ENCODE measurements at regions not wholly inside any gene's neighbourhood (a gene's known extent, or its start where the extent isn't known, plus 50 kb on each side); places are given as distances from the start of the nearest gene placed in this dataset.

DNA sequence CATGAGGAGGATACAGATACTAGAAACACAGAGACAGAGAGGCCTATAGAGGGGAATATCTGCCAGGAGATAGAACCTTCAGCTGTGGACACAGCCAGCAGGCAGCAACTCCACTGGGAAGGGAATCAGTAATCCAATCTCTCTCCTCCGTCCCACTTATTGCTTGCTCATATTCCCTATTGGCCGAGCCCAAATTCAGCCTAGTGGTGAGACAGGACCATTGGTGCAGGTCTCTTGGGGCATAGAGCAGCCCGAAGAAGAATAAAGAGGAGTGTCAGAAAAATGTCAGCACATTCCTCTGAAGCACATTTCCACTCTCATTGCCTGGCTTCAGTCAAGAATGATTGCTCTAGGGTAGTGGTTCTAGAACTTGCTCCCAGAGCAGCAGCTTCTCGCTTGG lies 1091.5 kb upstream of the GYPC start:
- H3K9me3 Mint-ChIP-seq: peaks cover 10% of the 10 kb centered on the region
- H3K27ac Mint-ChIP-seq: no peak overlapping the region

DNA sequence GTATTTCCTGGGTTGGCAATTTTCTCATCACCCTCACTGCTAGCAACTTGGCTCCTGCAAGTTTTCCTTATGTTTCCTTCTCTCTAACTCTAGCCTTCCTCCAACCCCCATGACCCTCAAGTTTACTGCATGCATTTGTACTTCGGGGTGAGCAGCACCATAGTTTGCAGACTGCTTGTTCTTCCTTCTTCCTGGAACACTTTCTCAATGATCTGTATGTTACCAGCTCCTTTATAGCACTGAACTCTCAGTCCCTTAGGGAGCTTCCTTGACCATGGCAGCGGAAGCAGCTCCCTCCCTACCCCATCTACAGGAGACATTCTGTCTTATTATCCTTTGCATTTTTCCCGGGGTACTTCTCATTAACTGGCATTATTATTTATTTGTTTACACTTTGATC lies 1089.5 kb upstream of the GYPC start:
- no peaks in the 10 kb centered on the region for H3K27me3 Mint-ChIP-seq
- H3K27ac Mint-ChIP-seq: no peak overlapping the region
- peaks cover 10% of the 10 kb centered on the region for H3K9me3 Mint-ChIP-seq
- ChIA-PET POLR2A (no interaction called here), CTCF (no interaction called here)
- no peaks in the 10 kb centered on the region for H3K4me1 Mint-ChIP-seq (ENCODE audit: low read depth)
- H3K36me3 Mint-ChIP-seq: no peaks in the 10 kb centered on the region
- no peak overlapping the region for H3K4me3 Mint-ChIP-seq
- DNase-seq: no peak
- intact Hi-C loops (cut with micrococcal nuclease): no loop called here

More for the DNA sequence above, 1091.5 kb upstream of the GYPC start:
- no peaks in the 10 kb centered on the region for H3K4me1 Mint-ChIP-seq (ENCODE audit: low read depth)
- no peaks in the 10 kb centered on the region for H3K27me3 Mint-ChIP-seq
- intact Hi-C loops (cut with micrococcal nuclease): no loop called here
- no peak for DNase-seq
- no peak overlapping the region for H3K4me3 Mint-ChIP-seq
- ChIA-PET CTCF (no interaction called here), POLR2A (no interaction called here)
- H3K36me3 Mint-ChIP-seq: no peaks in the 10 kb centered on the region

DNA sequence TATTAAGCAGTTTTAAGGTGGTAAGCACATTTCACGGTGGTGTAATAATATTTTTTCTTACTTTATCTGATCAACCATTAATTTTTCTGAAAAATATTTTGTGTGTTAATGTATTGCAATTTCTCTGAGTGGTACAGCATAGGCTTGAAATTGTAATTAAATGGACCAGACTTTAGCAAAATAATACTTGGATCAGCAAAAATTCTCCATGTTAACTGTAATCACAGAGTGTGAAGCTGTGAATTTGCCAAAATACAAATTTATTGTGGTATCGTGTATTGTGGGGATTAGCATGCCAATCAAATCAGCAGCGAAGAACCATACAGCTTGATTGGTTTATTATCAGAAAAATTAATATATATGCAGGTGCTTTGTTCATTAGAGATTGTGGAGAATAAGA lies 1088.9 kb upstream of the GYPC start:
- Mint-ChIP-seq H3K4me1 (ENCODE audit: low read depth) (no peaks in the 10 kb centered on the region), H3K4me3 (no peak overlapping the region), H3K36me3 (no peaks in the 10 kb centered on the region), H3K27me3 (no peaks in the 10 kb centered on the region), H3K9me3 (peaks cover 12% of the 10 kb centered on the region), H3K27ac (no peak overlapping the region)
- intact Hi-C loops (cut with micrococcal nuclease): no loop called here
- ChIA-PET POLR2A (no interaction called here), CTCF (no interaction called here)
- no peak for DNase-seq

DNA sequence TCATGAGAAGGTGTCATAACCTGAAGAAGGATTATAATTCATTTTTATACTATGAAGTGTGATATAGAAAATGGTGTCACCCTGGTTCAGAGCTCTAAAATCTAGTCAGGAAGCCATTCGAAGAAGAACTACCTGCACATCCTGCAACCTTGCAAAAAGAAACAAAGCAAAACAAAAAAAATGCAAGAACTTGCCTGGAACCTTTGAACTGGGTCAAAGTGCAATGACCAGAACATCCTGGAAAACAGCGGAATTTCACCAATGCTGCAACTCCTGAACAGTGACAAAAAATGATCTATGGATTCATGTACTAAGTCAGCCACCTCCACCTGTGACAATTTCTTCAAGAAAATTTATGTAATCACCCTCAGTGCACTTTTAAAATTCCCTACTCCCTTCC lies 1083.3 kb upstream of the GYPC start:
- no peaks in the 10 kb centered on the region for H3K36me3 Mint-ChIP-seq
- DNase-seq: no peak
- intact Hi-C loops (cut with micrococcal nuclease): no loop called here
- no peaks in the 10 kb centered on the region for H3K27me3 Mint-ChIP-seq
- H3K9me3 Mint-ChIP-seq: peaks cover 9% of the 10 kb centered on the region
- ChIA-PET CTCF (no interaction called here), POLR2A (no interaction called here)
- no peaks in the 10 kb centered on the region for H3K4me1 Mint-ChIP-seq (ENCODE audit: low read depth)
- H3K27ac Mint-ChIP-seq: no peak overlapping the region
- no peak overlapping the region for H3K4me3 Mint-ChIP-seq

DNA sequence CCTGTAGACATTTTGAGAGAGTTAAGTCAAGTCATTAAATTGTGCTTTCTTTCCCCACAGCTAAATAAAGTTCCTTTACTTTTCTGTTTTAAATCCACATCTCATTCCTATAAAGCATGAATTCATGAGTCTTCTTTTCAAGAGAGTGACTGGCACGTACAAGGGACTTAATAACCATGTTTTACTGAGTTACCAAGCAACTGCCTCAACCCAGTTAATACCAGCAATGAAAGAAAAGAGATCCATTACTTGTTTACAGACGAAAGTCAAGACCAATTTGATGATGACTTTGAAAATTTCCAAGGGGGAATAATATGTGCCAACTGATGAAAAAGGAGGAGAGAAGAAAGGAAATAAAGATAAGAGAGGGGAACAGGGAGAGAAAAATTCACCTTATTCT lies 1082.5 kb upstream of the GYPC start:
- Mint-ChIP-seq H3K36me3 (no peaks in the 10 kb centered on the region), H3K27ac (no peak overlapping the region), H3K9me3 (peaks cover 5% of the 10 kb centered on the region), H3K4me1 (ENCODE audit: low read depth) (no peaks in the 10 kb centered on the region), H3K27me3 (no peaks in the 10 kb centered on the region), H3K4me3 (no peak overlapping the region)
- ChIA-PET CTCF (no interaction called here), POLR2A (no interaction called here)
- intact Hi-C loops (cut with micrococcal nuclease): no loop called here
- no peak for DNase-seq

DNA sequence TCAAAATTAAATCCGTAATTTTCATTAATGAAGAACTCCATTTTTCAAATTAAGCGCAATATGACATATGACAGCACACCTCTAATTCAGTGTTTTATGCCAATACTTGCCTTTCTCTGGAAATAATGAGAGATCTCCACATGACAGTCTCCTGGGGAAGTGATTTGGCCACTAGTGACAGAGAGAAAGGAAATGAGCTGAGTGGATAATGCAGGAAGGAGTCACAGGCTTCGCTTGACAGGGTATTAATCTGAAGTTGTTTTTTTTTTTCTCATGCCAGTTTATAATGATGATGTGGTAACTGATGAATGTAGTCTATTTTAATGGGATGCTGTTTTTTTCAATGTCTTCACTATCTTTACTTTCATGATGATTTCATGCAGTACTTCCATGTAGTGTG lies 1079.4 kb upstream of the GYPC start:
- no peak for DNase-seq
- intact Hi-C loops (cut with micrococcal nuclease): no loop called here
- Mint-ChIP-seq H3K36me3 (no peaks in the 10 kb centered on the region), H3K4me1 (ENCODE audit: low read depth) (no peaks in the 10 kb centered on the region), H3K27ac (no peak overlapping the region), H3K27me3 (no peaks in the 10 kb centered on the region), H3K9me3 (peaks cover 7% of the 10 kb centered on the region), H3K4me3 (no peak overlapping the region)
- CTCF ChIA-PET: no interaction called here
- POLR2A ChIA-PET: no interaction called here

DNA sequence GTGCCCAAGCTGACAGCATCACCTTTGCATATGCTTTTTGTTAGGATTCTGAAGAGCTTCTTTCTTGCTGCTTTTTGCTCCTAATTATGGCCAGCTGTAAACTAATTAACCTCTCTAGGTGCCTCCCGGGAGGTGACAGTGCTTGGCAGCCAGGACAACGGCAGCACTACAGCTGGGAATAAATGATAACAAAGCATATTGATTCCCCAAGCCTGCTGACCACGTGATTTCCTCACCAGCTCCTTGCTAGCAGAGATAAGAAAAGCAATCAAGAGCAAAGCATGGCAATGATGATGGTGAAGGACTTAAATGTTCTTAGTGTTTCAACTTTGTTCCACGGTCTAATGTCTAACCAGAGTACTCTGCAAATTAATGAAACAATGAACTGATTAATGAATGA lies 1074.4 kb upstream of the GYPC start:
- intact Hi-C loops (cut with micrococcal nuclease): no loop called here
- POLR2A ChIA-PET: no interaction called here
- CTCF ChIA-PET: no interaction called here
- Mint-ChIP-seq H3K9me3 (peaks cover 4% of the 10 kb centered on the region), H3K27me3 (no peaks in the 10 kb centered on the region), H3K36me3 (no peaks in the 10 kb centered on the region), H3K4me1 (ENCODE audit: low read depth) (no peaks in the 10 kb centered on the region), H3K27ac (no peak overlapping the region), H3K4me3 (no peak overlapping the region)
- DNase-seq: no peak

DNA sequence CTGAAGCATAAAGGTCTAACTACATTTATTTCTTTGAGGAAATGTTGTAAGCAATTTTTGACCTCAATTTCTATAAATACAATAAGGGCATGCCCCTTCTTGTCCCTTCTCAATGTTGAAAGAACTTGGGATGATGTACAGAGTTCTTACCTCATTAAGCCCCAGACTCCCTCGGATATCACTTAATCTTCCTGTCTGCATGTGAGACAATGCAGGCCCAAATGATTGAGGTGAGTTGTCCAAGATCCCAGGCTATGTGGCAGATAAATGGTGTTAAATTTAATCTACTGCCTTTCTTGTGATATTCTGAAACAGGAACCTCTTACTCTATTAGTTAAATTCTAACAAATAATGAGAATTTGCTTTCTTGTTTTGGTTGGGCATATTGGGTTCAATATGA lies 1073.4 kb upstream of the GYPC start:
- no peak for DNase-seq
- Mint-ChIP-seq H3K4me3 (no peak overlapping the region), H3K27ac (no peak overlapping the region), H3K27me3 (no peaks in the 10 kb centered on the region), H3K36me3 (no peaks in the 10 kb centered on the region), H3K4me1 (ENCODE audit: low read depth) (no peaks in the 10 kb centered on the region), H3K9me3 (peaks cover 4% of the 10 kb centered on the region)
- intact Hi-C loops (cut with micrococcal nuclease): no loop called here
- CTCF ChIA-PET: no interaction called here
- POLR2A ChIA-PET: no interaction called here

DNA sequence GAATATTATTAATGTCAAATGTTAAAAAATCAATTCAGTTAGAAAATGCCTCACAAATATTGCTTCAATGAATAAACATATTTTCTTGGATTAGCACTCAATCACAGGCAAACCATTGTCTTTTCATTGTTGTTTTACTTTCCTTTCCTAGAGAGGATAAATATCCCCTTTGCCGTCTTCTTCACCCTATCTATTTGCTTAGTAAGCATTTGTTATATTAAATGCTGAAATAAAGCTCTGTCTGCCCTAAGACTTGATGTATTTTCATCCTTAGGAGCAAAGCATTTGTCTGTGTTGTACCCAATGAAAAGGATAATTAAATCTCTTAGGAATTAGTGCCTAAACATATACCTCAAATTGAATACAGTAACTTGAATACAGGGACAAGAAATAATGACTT lies 1071.2 kb upstream of the GYPC start:
- ChIA-PET POLR2A (no interaction called here), CTCF (no interaction called here)
- peaks cover 14% of the 10 kb centered on the region for H3K9me3 Mint-ChIP-seq
- H3K36me3 Mint-ChIP-seq: no peaks in the 10 kb centered on the region
- DNase-seq: no peak
- H3K27ac Mint-ChIP-seq: no peak overlapping the region
- H3K4me3 Mint-ChIP-seq: no peak overlapping the region
- no peaks in the 10 kb centered on the region for H3K27me3 Mint-ChIP-seq
- H3K4me1 Mint-ChIP-seq (ENCODE audit: low read depth): no peaks in the 10 kb centered on the region
- intact Hi-C loops (cut with micrococcal nuclease): no loop called here

DNA sequence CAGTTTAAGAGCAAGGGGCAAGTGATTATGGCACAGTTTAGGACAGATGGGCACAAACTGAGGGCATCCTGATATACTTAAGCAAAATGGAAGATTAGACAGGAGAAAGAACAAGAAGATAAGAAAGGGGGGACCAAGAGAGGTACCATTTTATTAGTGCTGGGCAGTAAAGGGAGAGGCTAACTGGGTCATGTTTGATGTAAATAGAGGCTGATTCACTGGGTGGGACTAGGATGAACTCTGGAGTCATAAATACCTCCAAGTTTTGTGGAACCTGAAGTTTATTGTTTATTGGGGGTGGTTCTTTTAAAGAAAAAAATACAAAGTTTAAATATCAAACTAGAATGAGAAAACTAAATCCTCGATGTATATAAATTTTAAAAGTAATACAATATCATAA lies 1067.2 kb upstream of the GYPC start:
- CTCF ChIA-PET: no interaction called here

DNA sequence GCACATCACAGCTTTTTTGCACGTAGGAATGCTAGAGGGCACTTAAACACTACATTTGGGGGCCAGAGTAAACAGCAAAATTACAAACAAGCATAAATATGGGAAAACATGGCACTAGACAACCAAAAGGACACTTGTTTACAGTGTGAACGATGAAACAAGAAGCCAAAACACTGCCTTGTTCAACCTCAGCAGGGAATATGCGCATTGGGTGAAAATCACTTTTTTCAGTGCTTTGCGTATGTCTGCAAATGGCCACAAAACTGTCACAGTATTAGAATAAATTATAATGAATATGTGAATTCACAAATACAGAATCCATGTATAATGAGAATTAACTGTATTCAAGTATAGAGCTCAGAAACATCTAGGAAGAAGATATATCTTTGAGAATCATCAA lies 1064.0 kb upstream of the GYPC start:
- H3K27me3 Mint-ChIP-seq: no peaks in the 10 kb centered on the region
- H3K4me3 Mint-ChIP-seq: no peak overlapping the region
- H3K4me1 Mint-ChIP-seq (ENCODE audit: low read depth): no peaks in the 10 kb centered on the region
- H3K9me3 Mint-ChIP-seq: peaks cover 16% of the 10 kb centered on the region
- CTCF ChIA-PET: interaction anchor here (0.5 kb wide), 1 partner anchor 357 kb away, joined by 3 read pairs; no protein-coding TSS in a partner anchor
- intact Hi-C loops (cut with micrococcal nuclease): no loop called here
- H3K27ac Mint-ChIP-seq: no peak overlapping the region
- POLR2A ChIA-PET: no interaction called here
- DNase-seq: no peak
- H3K36me3 Mint-ChIP-seq: no peaks in the 10 kb centered on the region

More for the DNA sequence above, 1067.2 kb upstream of the GYPC start:
- Mint-ChIP-seq H3K4me1 (ENCODE audit: low read depth) (no peaks in the 10 kb centered on the region), H3K27ac (no peak overlapping the region), H3K4me3 (no peak overlapping the region), H3K27me3 (no peaks in the 10 kb centered on the region), H3K36me3 (no peaks in the 10 kb centered on the region), H3K9me3 (peaks cover 18% of the 10 kb centered on the region)
- DNase-seq: no peak
- POLR2A ChIA-PET: no interaction called here
- intact Hi-C loops (cut with micrococcal nuclease): no loop called here

DNA sequence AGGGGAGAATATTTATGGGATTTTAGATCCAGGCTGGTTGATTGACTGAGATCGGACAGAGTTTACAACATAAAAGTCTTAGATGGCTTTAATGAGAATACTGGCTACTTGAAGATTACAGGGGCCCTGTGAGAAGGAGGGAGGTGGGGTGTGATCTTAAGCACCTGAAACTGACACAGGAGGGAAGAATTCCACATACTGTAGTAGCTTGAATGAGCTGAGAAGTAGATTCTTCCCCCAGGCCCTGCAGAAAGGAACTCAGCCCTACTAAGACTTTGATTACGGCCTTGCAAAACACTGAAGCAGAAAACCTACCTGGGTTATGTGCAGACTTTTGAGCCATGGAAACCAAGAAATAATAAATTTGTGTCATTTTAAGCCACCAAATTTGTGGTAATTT lies 1062.9 kb upstream of the GYPC start:
- Mint-ChIP-seq H3K27me3 (no peaks in the 10 kb centered on the region), H3K9me3 (peaks cover 15% of the 10 kb centered on the region), H3K27ac (no peak overlapping the region), H3K4me3 (no peak overlapping the region), H3K36me3 (no peaks in the 10 kb centered on the region), H3K4me1 (ENCODE audit: low read depth) (no peaks in the 10 kb centered on the region)
- ChIA-PET CTCF (no interaction called here), POLR2A (no interaction called here)
- no peak for DNase-seq
- intact Hi-C loops (cut with micrococcal nuclease): no loop called here

DNA sequence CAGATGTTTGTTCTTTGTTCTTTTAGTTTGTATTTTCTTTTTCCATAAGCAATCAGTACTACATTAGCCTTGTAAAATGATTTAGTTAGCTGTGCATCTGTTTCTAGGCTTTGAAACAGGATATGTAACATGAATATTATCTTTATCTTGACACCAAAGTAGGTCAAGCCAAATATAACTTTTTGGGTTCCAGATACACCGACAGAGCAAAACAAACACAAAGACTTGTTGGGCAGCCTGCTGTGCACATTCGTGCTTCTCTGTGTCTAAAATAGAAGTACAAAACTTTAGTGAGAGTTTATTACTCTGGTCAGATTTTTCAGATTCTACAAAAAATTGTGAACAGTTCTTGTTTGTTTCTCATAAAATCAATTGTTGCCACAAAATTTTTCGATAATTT lies 1059.3 kb upstream of the GYPC start:
- peaks cover 5% of the 10 kb centered on the region for H3K9me3 Mint-ChIP-seq
- ChIA-PET POLR2A (no interaction called here), CTCF (no interaction called here)
- no peak overlapping the region for H3K27ac Mint-ChIP-seq
- H3K36me3 Mint-ChIP-seq: no peaks in the 10 kb centered on the region
- H3K4me3 Mint-ChIP-seq: no peak overlapping the region
- H3K4me1 Mint-ChIP-seq (ENCODE audit: low read depth): no peaks in the 10 kb centered on the region
- no peaks in the 10 kb centered on the region for H3K27me3 Mint-ChIP-seq
- no peak for DNase-seq
- intact Hi-C loops (cut with micrococcal nuclease): no loop called here

DNA sequence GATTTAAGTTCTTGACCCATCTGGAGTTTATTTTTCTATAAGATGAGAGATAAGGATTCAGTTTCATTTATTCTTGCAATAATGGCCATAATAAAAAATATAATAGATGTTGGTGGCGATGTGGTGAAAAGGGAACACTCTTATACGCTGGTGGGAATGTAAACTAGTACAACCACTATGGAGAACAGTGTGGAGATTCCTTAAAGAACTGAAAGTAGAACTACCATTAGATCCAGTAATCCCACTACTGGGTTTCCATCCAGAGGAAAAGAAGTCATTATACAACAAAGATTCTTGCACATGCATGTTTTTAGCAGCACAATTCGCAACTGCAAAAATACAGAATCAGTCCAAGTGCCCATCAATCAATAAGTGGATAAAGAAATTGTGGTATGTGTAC lies 1040.5 kb upstream of the GYPC start:
- intact Hi-C loops (cut with micrococcal nuclease): no loop called here
- no peak overlapping the region for H3K4me3 Mint-ChIP-seq
- no peaks in the 10 kb centered on the region for H3K4me1 Mint-ChIP-seq (ENCODE audit: low read depth)
- no peak for DNase-seq
- peaks cover 12% of the 10 kb centered on the region for H3K9me3 Mint-ChIP-seq
- H3K27me3 Mint-ChIP-seq: no peaks in the 10 kb centered on the region
- CTCF ChIA-PET: no interaction called here
- H3K27ac Mint-ChIP-seq: no peak overlapping the region
- POLR2A ChIA-PET: no interaction called here
- H3K36me3 Mint-ChIP-seq: no peaks in the 10 kb centered on the region

Measured in activated CD4-positive, alpha-beta memory T cell treated with anti-CD3 and anti-CD28 coated beads for 36 hours (primary cell).